ENCODE measurements at regions not wholly inside any gene's neighbourhood (a gene's known extent, or its start where the extent isn't known, plus 50 kb on each side); places are given as distances from the start of the nearest gene placed in this dataset.

DNA sequence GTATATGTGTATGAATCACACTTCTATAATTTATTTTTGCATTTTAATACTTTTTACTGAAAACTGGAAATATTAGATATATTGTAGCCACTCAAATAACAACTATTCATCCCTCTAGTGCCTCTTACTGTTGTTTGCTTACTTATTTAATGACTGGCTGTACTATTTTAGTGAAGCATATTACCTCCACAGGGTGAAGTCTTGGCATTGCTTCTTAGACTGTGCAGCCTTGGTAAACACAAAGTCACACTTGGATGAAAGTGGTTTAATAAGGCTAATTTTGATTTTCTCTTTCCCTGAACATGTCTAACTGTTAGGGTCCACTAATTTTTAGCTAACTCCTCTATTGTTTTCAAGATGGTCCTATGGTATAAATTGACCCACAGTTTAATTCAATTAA lies 1043.2 kb upstream of the ADGRB3 start:
- TF ChIP-seq EP300 (IDR thresholded peaks at IDR 0.05; ENCODE audit: borderline replicate concordance), result no peak
- no peak for TF ChIP-seq USF1 (IDR thresholded peaks at IDR 0.05)
- no peak for TF ChIP-seq TAF1 (IDR thresholded peaks at IDR 0.05; ENCODE audit: low read depth)
